Activated CD8-positive, alpha-beta T cell treated with anti-CD3 and anti-CD28 coated beads, Interleukin-2, amount 10 ng/mL, durations not matched to agents 7 days and 5 days (primary cell): ENCODE measurements at regions not wholly inside any gene's neighbourhood (a gene's known extent, or its start where the extent isn't known, plus 50 kb on each side); places are given as distances from the start of the nearest gene placed in this dataset.
"Not testable (repeated sequence)": the region's sequence is repeated elsewhere in the genome, so short reads cannot be mapped to it uniquely, and the experiment has no call there.

Source experiments
- ATAC-seq: fragments of 150-1000 bp; cut with Tn5 transposase; one replicate; pipeline ENCODE4 v1.10.0; 2021; ENCODE audit warnings: moderate library complexity
- CTCF ChIA-PET: fragments of 350-600 bp; sonication (Branson Sonifier 250); formaldehyde crosslinking; loops from one replicate; lab custom pipeline; 2021; ENCODE audit warnings: antibody characterized with exemption; lab: Charles Lee
- POLR2A ChIA-PET: fragments of 350-600 bp; sonication (Branson Sonifier 250); formaldehyde crosslinking; loops from one replicate; lab custom pipeline; 2021; ENCODE audit warnings: antibody characterized with exemption; lab: Charles Lee
- DNase-seq: peaks from one replicate; pipeline ENCODE4 v3.0.0-alpha.2; 2020
- H3K27ac Mint-ChIP-seq: one replicate; pipeline ENCODE4 v1.8.0; 2021; ENCODE audit warnings: mild to moderate bottlenecking, mixed read lengths
- H3K27me3 Mint-ChIP-seq: one replicate; pipeline ENCODE4 v1.8.0; 2021; ENCODE audit warnings: low read depth, mixed read lengths
- H3K36me3 Mint-ChIP-seq: one replicate; pipeline ENCODE4 v1.8.0; 2021; ENCODE audit warnings: low read depth, mixed read lengths
- H3K4me1 Mint-ChIP-seq: one replicate; pipeline ENCODE4 v1.8.0; 2021; ENCODE audit warnings: low read depth, mixed read lengths
- H3K4me3 Mint-ChIP-seq: one replicate; pipeline ENCODE4 v1.8.0; 2021; ENCODE audit warnings: mild to moderate bottlenecking, mixed read lengths
- H3K9me3 Mint-ChIP-seq: one replicate; pipeline ENCODE4 v1.8.0; 2022; ENCODE audit warnings: mixed read lengths; ENCODE audit not compliant: insufficient read depth

DNA sequence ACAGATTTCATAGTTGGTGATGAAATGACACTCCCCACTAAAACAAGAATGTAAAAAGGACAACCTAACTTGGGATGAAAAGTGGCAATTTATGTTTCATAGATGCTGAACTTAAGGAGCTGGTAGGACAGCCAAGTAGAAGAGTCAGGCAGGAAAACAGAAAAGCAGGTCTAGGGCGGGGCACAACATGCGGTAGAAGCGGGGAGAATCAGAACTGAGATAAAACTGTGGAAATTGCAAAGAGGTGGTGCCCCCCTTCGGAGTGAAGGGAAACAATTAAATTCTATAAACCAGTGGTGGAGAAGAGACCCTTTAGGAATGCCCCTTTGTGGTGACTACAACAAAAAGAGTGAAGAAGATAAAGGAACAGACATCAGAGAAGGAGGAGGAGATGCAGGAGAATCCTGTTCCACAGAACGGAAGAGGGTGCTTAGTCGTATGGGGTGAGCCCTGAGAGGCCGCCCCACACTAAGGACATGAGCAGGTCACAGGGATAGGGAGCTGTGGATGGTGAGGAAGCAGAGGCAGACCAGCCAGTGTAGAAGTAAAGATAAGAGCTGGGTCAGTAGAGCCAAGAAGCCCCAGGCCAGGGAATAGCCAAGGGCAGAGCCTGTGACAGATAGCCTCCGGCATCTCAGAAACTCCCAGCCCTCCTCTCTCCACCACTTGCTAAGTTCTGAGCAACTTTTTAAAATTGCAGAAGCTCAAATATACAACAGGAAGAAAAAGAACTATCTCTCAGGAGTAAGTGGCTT lies 100.3 kb upstream of the DOCK9 start:
- ATAC-seq (no peak), DNase-seq (no peak)
- no peaks in the 10 kb centered on the region for H3K27me3 Mint-ChIP-seq
- H3K4me3 Mint-ChIP-seq = no peak overlapping the region
- peaks cover 57% of the 10 kb centered on the region for H3K4me1 Mint-ChIP-seq
- peaks cover 50% of the 10 kb centered on the region for H3K36me3 Mint-ChIP-seq
- CTCF ChIA-PET = interaction anchor here (0.7 to 1.4 kb wide), 5 partner anchors 9 to 49 kb away, joined by 3 to 5 read pairs (median 4); no protein-coding TSS in a partner anchor
- H3K9me3 Mint-ChIP-seq = peaks cover 10% of the 10 kb centered on the region
- peak overlapping the region; percentile 27 for H3K27ac Mint-ChIP-seq
- POLR2A ChIA-PET = interaction anchor here (0.6 kb wide), 1 partner anchor 9 kb away, joined by 4 read pairs; no protein-coding TSS in a partner anchor

DNA sequence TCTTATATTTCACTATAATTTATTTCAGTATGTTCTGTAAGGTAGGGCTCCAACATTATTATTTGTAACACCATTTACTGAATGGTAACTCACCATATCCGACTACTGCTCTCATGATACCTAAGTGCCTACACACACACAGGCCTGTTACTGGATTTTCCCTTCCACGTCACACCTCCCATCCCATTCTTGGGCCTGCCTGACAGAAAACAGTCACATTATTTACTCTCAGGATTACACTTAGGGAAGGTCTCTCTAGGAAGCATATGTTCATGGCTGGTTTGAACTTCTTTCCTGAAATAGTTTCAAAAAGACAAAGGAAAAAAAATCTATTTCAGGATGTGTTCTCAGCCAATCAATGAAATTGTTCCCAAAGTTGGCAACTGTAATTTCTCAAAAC lies 102.3 kb upstream of the DOCK9 start:
- Mint-ChIP-seq H3K36me3 (peaks cover 46% of the 10 kb centered on the region), H3K4me3 (no peak overlapping the region), H3K27ac (no peak overlapping the region), H3K27me3 (no peaks in the 10 kb centered on the region), H3K9me3 (no peaks in the 10 kb centered on the region), H3K4me1 (peaks cover 59% of the 10 kb centered on the region)
- no peak for ATAC-seq
- POLR2A ChIA-PET = no interaction called here
- DNase-seq = no peak
- CTCF ChIA-PET = no interaction called here

DNA sequence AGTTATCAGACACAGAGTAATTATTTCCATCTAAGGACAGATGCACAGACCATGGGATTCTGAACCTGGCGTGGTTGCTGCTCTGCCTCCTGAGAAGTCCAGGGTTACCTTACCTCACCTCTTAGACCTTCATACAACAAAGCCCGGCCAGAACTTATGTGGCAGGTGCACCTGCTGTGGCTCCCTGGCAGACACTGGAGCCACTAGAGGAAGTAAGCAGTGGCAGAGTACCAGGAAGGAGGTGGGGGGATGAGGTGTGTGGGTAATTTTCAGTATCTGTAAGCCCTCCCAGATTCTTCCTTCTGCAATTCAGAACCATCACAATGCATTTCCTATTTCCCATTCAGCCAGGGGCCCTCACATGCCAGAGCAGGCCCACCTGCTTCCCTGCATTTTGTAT lies 106.1 kb upstream of the DOCK9 start:
- Mint-ChIP-seq H3K4me1 (peaks cover 39% of the 10 kb centered on the region), H3K36me3 (peaks cover 21% of the 10 kb centered on the region), H3K4me3 (peak overlapping the region; percentile 81), H3K27me3 (no peaks in the 10 kb centered on the region), H3K9me3 (no peaks in the 10 kb centered on the region), H3K27ac (peak overlapping the region; percentile 79)
- ChIA-PET POLR2A (no interaction called here), CTCF (interaction anchor here (0.9 to 1.6 kb wide), 5 partner anchors 9 to 102 kb away, joined by 3 to 6 read pairs (median 3); no protein-coding TSS in a partner anchor)
- no peak for ATAC-seq
- DNase-seq = no peak

DNA sequence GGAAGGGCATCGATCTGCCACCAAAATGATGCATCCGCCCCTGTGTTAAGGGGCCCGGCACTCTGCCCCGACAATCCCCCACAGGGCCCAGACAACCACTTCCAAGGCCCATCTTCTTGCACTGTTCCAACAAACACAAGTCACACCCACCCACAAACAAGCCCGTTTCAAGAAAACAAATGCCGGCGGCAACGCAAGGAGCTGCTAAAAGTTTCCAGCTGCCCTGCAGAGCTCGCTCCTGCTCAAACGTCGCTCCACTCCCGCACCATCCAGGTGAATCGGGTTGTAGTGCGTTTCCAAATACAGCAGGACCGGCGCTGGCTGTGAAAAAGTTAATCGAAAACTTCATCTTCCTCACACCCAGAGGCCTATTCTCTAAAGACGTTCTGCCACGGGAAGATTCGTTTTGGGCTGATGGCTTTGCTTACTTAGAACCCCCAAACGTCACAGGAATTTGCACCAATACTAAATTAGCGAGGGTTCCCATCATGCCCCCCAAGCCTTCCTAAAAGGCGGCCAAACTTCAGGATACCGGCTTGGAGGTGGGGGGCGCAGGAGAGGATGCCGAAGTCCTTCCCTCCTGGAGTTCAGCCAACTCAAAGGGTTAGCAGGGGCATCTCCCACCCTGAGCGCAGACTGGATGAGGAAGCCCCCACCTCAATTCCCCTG lies 107.4 kb upstream of the DOCK9 start:
- H3K36me3 Mint-ChIP-seq = peaks cover 19% of the 10 kb centered on the region
- ATAC-seq (no peak), DNase-seq (peak; percentile 27)
- H3K27ac Mint-ChIP-seq = peak overlapping the region; percentile 59
- H3K27me3 Mint-ChIP-seq = no peaks in the 10 kb centered on the region
- CTCF ChIA-PET = interaction anchor here (0.9 to 1.7 kb wide), 3 partner anchors 57 to 352 kb away, joined by 3 to 5 read pairs (median 3); no protein-coding TSS in a partner anchor
- no peaks in the 10 kb centered on the region for H3K9me3 Mint-ChIP-seq
- POLR2A ChIA-PET = interaction anchor here (0.6 to 1.2 kb wide), 2 partner anchors 20 to 35 kb away, joined by 5 to 6 read pairs; no protein-coding TSS in a partner anchor
- peaks cover 37% of the 10 kb centered on the region for H3K4me1 Mint-ChIP-seq
- peak overlapping the region; percentile 81 for H3K4me3 Mint-ChIP-seq

DNA sequence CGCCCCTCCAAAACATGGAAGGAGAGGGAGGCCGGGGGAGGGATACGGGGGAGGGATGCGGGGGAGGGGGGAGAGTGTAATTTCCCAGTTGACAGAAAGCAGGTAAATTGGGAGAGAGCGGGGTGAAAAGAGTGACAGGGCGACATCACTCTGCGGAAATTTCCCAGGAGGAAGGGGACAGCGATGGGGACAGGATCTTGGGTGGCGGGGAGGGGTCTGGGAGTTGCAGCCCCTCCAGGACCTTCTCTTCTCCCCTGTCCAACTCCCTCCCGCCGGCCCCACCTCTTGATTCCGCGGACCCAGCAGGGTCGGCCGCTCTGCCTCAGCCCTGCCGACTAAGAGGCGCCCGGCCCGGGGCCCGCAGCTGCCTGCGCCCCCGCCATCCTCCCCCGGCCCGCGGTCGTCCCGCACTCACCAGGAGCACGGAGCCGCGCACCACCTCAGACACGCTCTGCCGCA lies 108.0 kb upstream of the DOCK9 start:
- POLR2A ChIA-PET = interaction anchor here (0.6 to 1.2 kb wide), 2 partner anchors 21 to 36 kb away, joined by 5 to 6 read pairs; no protein-coding TSS in a partner anchor
- peak overlapping the region; percentile 59 for H3K27ac Mint-ChIP-seq
- peaks cover 15% of the 10 kb centered on the region for H3K36me3 Mint-ChIP-seq

DNA sequence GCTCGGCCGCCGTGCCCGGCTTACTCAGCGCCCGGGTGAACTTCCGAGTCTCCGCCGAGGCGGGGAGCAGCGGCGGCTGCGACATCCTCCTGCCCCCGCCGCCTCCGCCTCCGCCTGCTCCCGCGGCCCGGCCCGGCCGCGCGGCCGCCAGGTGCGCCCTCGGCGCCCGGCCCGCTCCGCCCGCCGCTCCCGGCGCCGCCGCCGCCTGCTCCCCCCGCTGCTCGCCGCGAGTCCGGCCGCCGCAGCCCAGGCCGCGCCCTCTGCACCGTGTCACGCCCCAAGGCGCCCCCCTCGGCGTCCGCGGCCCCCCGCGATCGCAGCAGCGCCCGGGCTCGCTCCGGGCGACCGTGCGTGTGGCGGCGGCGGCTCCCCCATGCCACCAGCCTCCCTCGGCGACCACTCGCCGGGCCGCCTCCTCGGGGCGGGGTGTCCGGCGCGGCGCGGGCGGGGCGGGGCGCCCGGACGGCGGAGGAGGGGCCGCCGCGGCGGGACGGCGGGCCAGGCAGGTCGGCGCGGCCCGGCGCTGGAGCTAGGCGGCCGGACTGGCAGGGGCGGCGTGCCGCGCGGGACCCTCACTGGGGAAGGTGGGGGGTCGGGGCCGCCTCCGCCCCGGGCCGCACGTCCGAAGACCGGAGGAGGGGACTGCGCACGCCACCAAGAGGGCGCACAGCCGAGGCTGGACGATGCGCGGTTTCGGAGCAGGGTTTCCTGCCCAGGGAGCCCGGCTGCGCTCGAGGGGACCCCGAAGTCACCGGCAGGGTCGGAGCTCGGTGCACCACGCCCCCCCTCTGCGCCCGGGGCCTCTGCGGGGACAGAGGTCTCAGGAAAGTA lies 108.6 kb upstream of the DOCK9 start:
- Mint-ChIP-seq H3K36me3 (peaks cover 15% of the 10 kb centered on the region), H3K9me3 (no peaks in the 10 kb centered on the region), H3K4me3 (peak overlapping the region; percentile 96), H3K27me3 (no peaks in the 10 kb centered on the region), H3K27ac (peak overlapping the region; percentile 97), H3K4me1 (peaks cover 37% of the 10 kb centered on the region)
- CTCF ChIA-PET = interaction anchor here (0.8 to 2.6 kb wide), 9 partner anchors 8 to 351 kb away, joined by 3 to 12 read pairs (median 5); no protein-coding TSS in a partner anchor
- DNase-seq (peak; percentile 74), ATAC-seq (peak; percentile 44)
- POLR2A ChIA-PET = interaction anchor here (0.6 to 1.8 kb wide), 11 partner anchors 8 to 331 kb away, joined by 3 to 8 read pairs (median 4); partner anchors contain the start of gene UBAC2

More for the DNA sequence above, 108.0 kb upstream of the DOCK9 start:
- H3K9me3 Mint-ChIP-seq = no peaks in the 10 kb centered on the region
- H3K4me1 Mint-ChIP-seq = peaks cover 37% of the 10 kb centered on the region
- ATAC-seq (no peak), DNase-seq (no peak)
- H3K4me3 Mint-ChIP-seq = peak overlapping the region; percentile 81
- H3K27me3 Mint-ChIP-seq = no peaks in the 10 kb centered on the region
- CTCF ChIA-PET = interaction anchor here (1.4 to 1.7 kb wide), 2 partner anchors 57 to 351 kb away, joined by 3 to 5 read pairs; no protein-coding TSS in a partner anchor

GRCh38 chr13:99087098-99087953 lies 109.5 kb upstream of the DOCK9 start:
- H3K4me1 Mint-ChIP-seq = peaks cover 37% of the 10 kb centered on the region
- POLR2A ChIA-PET = interaction anchor here (0.7 to 1.8 kb wide), 13 partner anchors 9 to 330 kb away, joined by 3 to 8 read pairs (median 4); partner anchors contain the start of gene UBAC2
- DNase-seq = peak; percentile 95

DNA sequence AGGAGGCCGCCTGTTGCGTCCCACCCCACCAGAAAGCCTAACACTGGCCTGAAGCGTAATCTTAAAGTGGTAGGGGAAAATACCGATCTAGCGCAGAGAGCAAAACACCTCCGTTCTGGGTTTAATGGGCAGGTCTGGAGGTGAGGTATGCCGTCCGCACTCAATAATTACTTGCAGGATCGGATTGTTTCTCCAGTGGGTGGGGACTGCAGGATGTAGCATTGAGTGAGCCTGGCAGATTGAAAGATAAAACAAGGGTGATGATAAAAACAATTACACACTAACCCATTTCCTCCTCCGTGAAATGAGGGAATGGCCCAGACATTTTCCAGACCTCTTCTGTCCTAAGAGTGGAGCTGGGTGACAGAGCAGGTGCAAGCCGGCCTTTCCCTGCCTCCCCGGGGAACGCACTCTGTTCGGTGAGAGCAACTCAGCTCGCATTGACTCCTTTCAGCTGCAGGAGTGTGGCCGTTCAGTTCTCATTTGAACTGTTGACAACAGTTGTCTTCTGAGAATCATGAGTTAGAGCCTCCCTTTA lies 110.2 kb upstream of the DOCK9 start:
- ChIA-PET POLR2A (interaction anchor here (0.8 to 1.8 kb wide), 11 partner anchors 9 to 117 kb away, joined by 3 to 6 read pairs (median 4); no protein-coding TSS in a partner anchor), CTCF (interaction anchor here (0.6 to 2.6 kb wide), 8 partner anchors 9 to 220 kb away, joined by 3 to 12 read pairs (median 3); no protein-coding TSS in a partner anchor)
- H3K9me3 Mint-ChIP-seq = no peaks in the 10 kb centered on the region
- H3K27me3 Mint-ChIP-seq = no peaks in the 10 kb centered on the region
- peaks cover 15% of the 10 kb centered on the region for H3K36me3 Mint-ChIP-seq
- peak; percentile 44 for DNase-seq
- H3K4me1 Mint-ChIP-seq = peaks cover 33% of the 10 kb centered on the region
- ATAC-seq = peak; percentile 28
- peak overlapping the region; percentile 96 for H3K4me3 Mint-ChIP-seq
- peak overlapping the region; percentile 97 for H3K27ac Mint-ChIP-seq

More at GRCh38 chr13:99087098-99087953, 109.5 kb upstream of the DOCK9 start:
- peak; percentile 87 for ATAC-seq
- Mint-ChIP-seq H3K36me3 (peaks cover 15% of the 10 kb centered on the region), H3K9me3 (no peaks in the 10 kb centered on the region), H3K27me3 (no peaks in the 10 kb centered on the region), H3K4me3 (peak overlapping the region; percentile 96), H3K27ac (peak overlapping the region; percentile 97)
- CTCF ChIA-PET = interaction anchor here (0.8 to 2.6 kb wide), 9 partner anchors 9 to 182 kb away, joined by 3 to 12 read pairs (median 5); no protein-coding TSS in a partner anchor

- no peaks in the 10 kb centered on the region for H3K4me1 Mint-ChIP-seq
- H3K27me3 Mint-ChIP-seq = peaks cover 3% of the 10 kb centered on the region
- no peaks in the 10 kb centered on the region for H3K9me3 Mint-ChIP-seq
- H3K27ac Mint-ChIP-seq = no peak overlapping the region
- POLR2A ChIA-PET = no interaction called here
- ATAC-seq (no peak), DNase-seq (no peak)
- H3K36me3 Mint-ChIP-seq = no peaks in the 10 kb centered on the region
- CTCF ChIA-PET = no interaction called here
- H3K4me3 Mint-ChIP-seq = no peak overlapping the region
Observed at GRCh38 chr13:99093997-99094396, 106.7 kb upstream of the UBAC2 start.

GRCh38 chr13:99101831-99102230 lies 98.8 kb upstream of the UBAC2 start:
- H3K4me3 Mint-ChIP-seq, H3K27ac Mint-ChIP-seq, H3K9me3 Mint-ChIP-seq, ATAC-seq, DNase-seq, POLR2A ChIA-PET, H3K36me3 Mint-ChIP-seq, CTCF ChIA-PET, H3K4me1 Mint-ChIP-seq, H3K27me3 Mint-ChIP-seq: not testable (repeated sequence)
